GM13977 (cell line): ENCODE measurements at regions not wholly inside any gene's neighbourhood (a gene's known extent, or its start where the extent isn't known, plus 50 kb on each side); places are given as distances from the start of the nearest gene placed in this dataset.

Source experiments
- DNase-seq: peaks from one replicate; pipeline ENCODE4 v3.0.0; 2012; ENCODE audit warnings: low spot score
- in situ Hi-C: fragments of 300-500 bp; cut with MboI; formaldehyde crosslinking; loops from one replicate; pipeline ENCODE4 v1.12.0; 2022; ENCODE audit warnings: low sequenced_read_pairs, low pct_unique_long_range_greater_than_20kb, mixed read lengths, inconsistent platforms; ENCODE audit not compliant: unreplicated experiment
- TF ChIP-seq, protein P1 (sequence below): IDR thresholded peaks from 2 replicates; pipeline ENCODE4 v1.5.1; 2012; ENCODE audit warnings: mild to moderate bottlenecking, control low read depth; ENCODE audit not compliant: insufficient read depth; ENCODE audit errors: extremely low read depth, missing control alignments

DNA sequence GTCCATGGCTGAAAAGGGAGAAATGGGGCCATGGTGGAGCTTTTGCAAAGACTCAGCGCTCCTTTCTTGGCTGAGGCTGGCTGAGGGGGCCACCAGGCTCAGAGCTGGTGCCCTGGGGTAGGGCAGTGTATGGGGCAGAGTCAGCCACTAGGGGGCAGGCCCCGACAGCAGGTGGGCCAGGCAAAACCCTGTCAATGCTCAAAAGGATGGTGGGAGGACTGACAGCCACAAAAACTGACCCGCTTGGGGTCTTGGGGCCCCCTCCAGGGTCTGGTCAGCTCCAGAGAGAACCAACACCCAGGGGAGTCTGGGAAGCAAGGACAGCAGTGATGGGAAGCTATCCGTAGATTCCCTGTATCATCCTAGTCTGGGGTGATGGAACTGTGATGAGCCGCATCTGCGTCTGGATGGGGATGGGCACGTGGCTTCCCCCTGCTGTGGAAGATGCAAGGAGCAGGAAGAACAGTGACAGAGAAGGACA is 306.9 kb downstream of the DHX35 start:
- TF ChIP-seq, protein P1, sequence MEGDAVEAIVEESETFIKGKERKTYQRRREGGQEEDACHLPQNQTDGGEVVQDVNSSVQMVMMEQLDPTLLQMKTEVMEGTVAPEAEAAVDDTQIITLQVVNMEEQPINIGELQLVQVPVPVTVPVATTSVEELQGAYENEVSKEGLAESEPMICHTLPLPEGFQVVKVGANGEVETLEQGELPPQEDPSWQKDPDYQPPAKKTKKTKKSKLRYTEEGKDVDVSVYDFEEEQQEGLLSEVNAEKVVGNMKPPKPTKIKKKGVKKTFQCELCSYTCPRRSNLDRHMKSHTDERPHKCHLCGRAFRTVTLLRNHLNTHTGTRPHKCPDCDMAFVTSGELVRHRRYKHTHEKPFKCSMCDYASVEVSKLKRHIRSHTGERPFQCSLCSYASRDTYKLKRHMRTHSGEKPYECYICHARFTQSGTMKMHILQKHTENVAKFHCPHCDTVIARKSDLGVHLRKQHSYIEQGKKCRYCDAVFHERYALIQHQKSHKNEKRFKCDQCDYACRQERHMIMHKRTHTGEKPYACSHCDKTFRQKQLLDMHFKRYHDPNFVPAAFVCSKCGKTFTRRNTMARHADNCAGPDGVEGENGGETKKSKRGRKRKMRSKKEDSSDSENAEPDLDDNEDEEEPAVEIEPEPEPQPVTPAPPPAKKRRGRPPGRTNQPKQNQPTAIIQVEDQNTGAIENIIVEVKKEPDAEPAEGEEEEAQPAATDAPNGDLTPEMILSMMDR, result peak; percentile 94
- in situ Hi-C loops, result no loop called here
- DNase-seq, result peak; percentile 67

GRCh38 chr20:39268491-39268951 is 306.4 kb downstream of the DHX35 start:
- TF ChIP-seq, protein P1, result no peak
- in situ Hi-C loops, result no loop called here
- DNase-seq, result no peak

- in situ Hi-C loops, result no loop called here
- DNase-seq, result no peak
These were observed 304.8 kb downstream of the DHX35 start for GRCh38 chr20:39266989-39267388.

DNA sequence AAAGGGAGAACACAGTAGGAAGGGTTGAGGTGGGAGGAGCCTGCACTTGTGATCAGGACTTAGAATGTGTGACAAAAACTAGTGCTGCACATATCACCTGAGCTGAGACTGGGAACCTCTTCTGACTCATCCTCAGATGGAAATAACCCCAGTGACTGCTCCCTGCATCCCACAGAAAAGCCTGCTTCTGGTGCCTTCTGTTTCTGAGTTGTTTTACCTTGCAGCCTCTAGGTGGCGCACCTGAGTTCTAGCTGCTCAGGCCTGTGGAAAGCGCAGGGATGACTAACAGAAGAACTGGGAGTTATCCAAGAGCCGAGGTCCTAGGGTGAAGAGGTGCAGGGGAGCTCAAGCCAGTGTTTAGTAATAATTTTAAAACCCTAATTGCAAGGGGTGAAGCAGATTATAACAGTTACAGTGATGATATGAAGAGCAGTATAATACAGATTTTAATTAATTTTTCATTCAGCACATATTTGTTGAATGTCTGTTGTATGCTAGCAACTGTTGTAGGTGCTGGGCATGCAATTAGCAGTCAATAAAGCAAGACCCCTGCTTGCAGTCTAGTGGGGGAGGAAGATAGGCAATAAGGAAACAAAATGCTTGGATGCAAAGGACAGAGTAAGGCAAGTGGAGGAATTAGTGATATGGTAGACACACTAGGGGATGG is 302.5 kb downstream of the DHX35 start:
- TF ChIP-seq, protein P1, result peak; percentile 89
- peak; percentile 56 for DNase-seq
- in situ Hi-C loops, result no loop called here

More at GRCh38 chr20:39266989-39267388, 304.8 kb downstream of the DHX35 start:
- TF ChIP-seq, protein P1, result no peak

DNA sequence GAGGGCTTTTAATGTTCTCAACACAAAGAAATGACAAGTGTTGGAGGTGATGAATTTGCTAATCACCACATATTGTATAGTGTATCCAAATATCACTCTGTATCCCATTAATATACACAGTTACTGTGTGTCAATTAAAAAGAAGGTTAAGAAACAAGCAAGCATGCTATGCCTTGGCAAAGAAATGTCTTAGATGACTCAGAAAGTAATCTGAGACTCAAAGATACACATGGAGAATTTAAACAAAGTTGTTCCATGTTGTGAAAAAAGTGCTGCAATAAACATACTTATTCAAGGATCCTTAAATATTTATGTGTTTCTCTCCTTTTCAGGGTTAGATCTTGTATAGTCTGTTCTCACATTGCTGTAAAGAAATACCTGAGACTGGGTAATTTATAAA is 300.9 kb downstream of the DHX35 start:
- no peak for DNase-seq
- TF ChIP-seq, protein P1, result no peak
- in situ Hi-C loops, result no loop called here

DNA sequence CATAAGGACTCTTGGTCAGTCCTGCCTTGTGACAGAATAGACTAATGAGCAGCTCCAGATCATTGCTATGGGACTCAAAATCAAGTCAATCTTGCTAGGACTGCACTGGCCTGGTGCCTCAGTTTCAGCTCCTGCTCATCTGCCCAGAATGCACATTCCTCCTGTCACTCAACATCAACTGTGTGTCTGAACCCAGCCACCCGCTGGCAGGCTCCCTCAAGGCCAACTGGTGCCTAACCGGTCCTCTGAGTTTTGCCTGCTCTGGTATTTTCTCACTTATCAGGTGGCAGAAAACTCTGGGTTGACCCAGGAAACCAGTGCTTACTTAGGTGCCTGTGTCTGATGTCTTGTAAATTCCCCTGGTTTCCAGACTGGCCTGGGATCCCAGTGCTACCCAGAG is 297.7 kb downstream of the DHX35 start:
- DNase-seq, result no peak
- TF ChIP-seq, protein P1, result no peak
- in situ Hi-C loops, result no loop called here
